HL-60 (cell line): ENCODE measurements at regions not wholly inside any gene's neighbourhood (a gene's known extent, or its start where the extent isn't known, plus 50 kb on each side); places are given as distances from the start of the nearest gene placed in this dataset.

Experiments used
- DNase-seq, 2 experiments: peaks; one replicate each; pipeline ENCODE4 v3.0.0-alpha.2; 2010 to 2020; ENCODE audit warnings: low read depth in 1 of 2, low spot score in 1 of 2
- H3K27ac ChIP-seq: fragments of 250-450 bp; sonication (Bioruptor Pico); replicated peaks from 2 replicates; pipeline ENCODE4 v1.5.1; 2020; ENCODE audit warnings: mild to moderate bottlenecking, moderate library complexity
- H3K27me3 ChIP-seq: fragments of 250-450 bp; sonication (Bioruptor Pico); 2 replicates; pipeline ENCODE4 v1.5.1; 2021; ENCODE audit warnings: mild to moderate bottlenecking, moderate library complexity; ENCODE audit not compliant: insufficient read depth, poor library complexity, severe bottlenecking
- H3K4me3 ChIP-seq: replicated peaks from 2 replicates; pipeline ENCODE4 v1.5.1; 2011; ENCODE audit warnings: mild to moderate bottlenecking, control low read depth, low read length; ENCODE audit not compliant: insufficient read depth
- CTCF ChIP-seq: IDR thresholded peaks from one replicate; pipeline ENCODE4 v1.5.1; 2011; ENCODE audit warnings: low read length, control low read depth, inconsistent platforms; ENCODE audit not compliant: insufficient read depth
- GABPA ChIP-seq: IDR thresholded peaks from 2 replicates; pipeline ENCODE4 v1.6.1; 2012; ENCODE audit warnings: low read depth
- POLR2AphosphoS5 ChIP-seq: IDR thresholded peaks from 2 replicates; pipeline ENCODE4 v1.6.1; 2012; ENCODE audit warnings: low read depth
- REST ChIP-seq: IDR thresholded peaks from 2 replicates; pipeline ENCODE4 v1.6.1; 2012; ENCODE audit warnings: low read depth; ENCODE audit not compliant: insufficient replicate concordance
- SPI1 ChIP-seq: IDR thresholded peaks from 2 replicates; pipeline ENCODE4 v1.6.1; 2012; ENCODE audit warnings: low read depth, mild to moderate bottlenecking, borderline replicate concordance

- Histone ChIP-seq H3K27ac (no peak overlapping the region), H3K4me3 (no peak overlapping the region), H3K27me3 (no peaks in the 10 kb centered on the region)
- DNase-seq, result no peak
- TF ChIP-seq CTCF (no peak), REST (no peak), GABPA (no peak)
These were observed 355.0 kb upstream of the SLC30A5 start for GRCh38 chr5:68738841-68739240.

GRCh38 chr5:68739752-68740151, 354.1 kb upstream of the SLC30A5 start:
- Histone ChIP-seq H3K27me3 (no peaks in the 10 kb centered on the region), H3K27ac (no peak overlapping the region), H3K4me3 (no peak overlapping the region)
- TF ChIP-seq SPI1 (no peak), POLR2AphosphoS5 (no peak)
- DNase-seq, result no peak

GRCh38 chr5:68740226-68740910, 353.4 kb upstream of the SLC30A5 start:
- Histone ChIP-seq H3K27me3 (no peaks in the 10 kb centered on the region), H3K27ac (no peak overlapping the region), H3K4me3 (no peak overlapping the region)
- TF ChIP-seq CTCF (no peak), SPI1 (no peak), GABPA (no peak), REST (no peak), POLR2AphosphoS5 (no peak)
- no peak for DNase-seq

- no peaks in the 10 kb centered on the region for H3K27me3 ChIP-seq
- no peak for DNase-seq
- H3K27ac ChIP-seq, result no peak overlapping the region
- no peak for TF ChIP-seq CTCF
- no peak for TF ChIP-seq POLR2AphosphoS5
- no peak for TF ChIP-seq SPI1
- no peak for TF ChIP-seq REST
- no peak for TF ChIP-seq GABPA
- no peak overlapping the region for H3K4me3 ChIP-seq
These were observed 349.6 kb upstream of the SLC30A5 start for GRCh38 chr5:68744206-68744605.
